ENCODE measurements at regions not wholly inside any gene's neighbourhood (a gene's known extent, or its start where the extent isn't known, plus 50 kb on each side); places are given as distances from the start of the nearest gene placed in this dataset.

GRCh38 chr2:11101430-11101829 is 53.8 kb upstream of the SLC66A3 start:
- DNase-seq (ENCODE audit: low read depth in 2 of 2): no peak

- DNase-seq (ENCODE audit: low read depth in 2 of 2): no peak
Observed at GRCh38 chr2:11102466-11102865, 52.8 kb upstream of the SLC66A3 start.

- no peak for DNase-seq (ENCODE audit: low read depth in 2 of 2)
Observed at GRCh38 chr2:11102956-11103860, 52.1 kb upstream of the SLC66A3 start.

GRCh38 chr2:11103984-11104793 is 51.1 kb upstream of the SLC66A3 start:
- peak; percentile 5 to 28 for DNase-seq (ENCODE audit: low read depth in 2 of 2)

- DNase-seq (ENCODE audit: low read depth in 2 of 2): no peak
Observed at GRCh38 chr2:11104794-11105660, 50.2 kb upstream of the SLC66A3 start.

Data from stimulated activated CD4-positive, alpha-beta T cell treated with anti-CD3 and anti-CD28 coated beads, Interleukin-12 subunit alpha, Interleukin-12 subunit beta, amount 100 ng/mL, for 24 hours (primary cell).